HEK293T (cell line): ENCODE measurements at regions not wholly inside any gene's neighbourhood (a gene's known extent, or its start where the extent isn't known, plus 50 kb on each side); places are given as distances from the start of the nearest gene placed in this dataset.
"Not testable (repeated sequence)": the region's sequence is repeated elsewhere in the genome, so short reads cannot be mapped to it uniquely, and the experiment has no call there.

Experiments used
- CTCF ChIA-PET: fragments of 350-600 bp; formaldehyde crosslinking; extraction: SDS; loops from one replicate; lab custom pipeline; 2021; ENCODE audit warnings: antibody characterized with exemption, inconsistent platforms; lab: Yijun Ruan, JAX
- POLR2A ChIA-PET: fragments of 350-600 bp; formaldehyde crosslinking; extraction: SDS; loops from one replicate; lab custom pipeline; 2020; ENCODE audit warnings: antibody characterized with exemption, inconsistent platforms; lab: Yijun Ruan, JAX
- DNase-seq: peaks from one replicate; pipeline ENCODE4 v3.0.0; 2012; ENCODE audit warnings: mixed read lengths; ENCODE audit errors: extremely low spot score
- ARNT ChIP-seq: fragments of 450-650 bp; IDR thresholded peaks from 2 replicates; pipeline ENCODE4 v1.6.1; 2017; ENCODE audit warnings: mild to moderate bottlenecking
- BHLHE40 ChIP-seq: fragments of 450-650 bp; IDR thresholded peaks from 2 replicates; pipeline ENCODE4 v1.6.1; 2016; ENCODE audit warnings: mild to moderate bottlenecking, moderate library complexity, borderline replicate concordance
- CTBP1 ChIP-seq: fragments of 450-650 bp; IDR thresholded peaks from 2 replicates; pipeline ENCODE4 v1.6.1; 2016; ENCODE audit warnings: borderline replicate concordance
- ELF4 ChIP-seq: fragments of 450-650 bp; IDR thresholded peaks from 2 replicates; pipeline ENCODE4 v1.6.1; 2017; ENCODE audit warnings: antibody characterized with exemption
- FOXA1 ChIP-seq: fragments of 450-650 bp; IDR thresholded peaks from 2 replicates; pipeline ENCODE4 v1.6.1; 2016; ENCODE audit warnings: mild to moderate bottlenecking
- FOXK2 ChIP-seq: fragments of 450-650 bp; IDR thresholded peaks from 2 replicates; pipeline ENCODE4 v1.6.1; 2016; ENCODE audit warnings: mild to moderate bottlenecking
- FOXM1 ChIP-seq: fragments of 450-650 bp; IDR thresholded peaks from 2 replicates; pipeline ENCODE4 v1.6.1; 2017; ENCODE audit warnings: mild to moderate bottlenecking, borderline replicate concordance
- HDGF ChIP-seq: fragments of 450-650 bp; IDR thresholded peaks from 2 replicates; pipeline ENCODE4 v1.6.1; 2017; ENCODE audit warnings: antibody characterized with exemption, borderline replicate concordance
- L3MBTL2 ChIP-seq: fragments of 450-650 bp; conservative IDR thresholded peaks from 2 replicates; pipeline ENCODE4 v1.6.1; 2016; ENCODE audit warnings: mild to moderate bottlenecking
- LEF1 ChIP-seq: fragments of 450-650 bp; IDR thresholded peaks from 2 replicates; pipeline ENCODE4 v1.6.1; 2017; ENCODE audit warnings: mild to moderate bottlenecking, borderline replicate concordance
- NFRKB ChIP-seq: fragments of 450-650 bp; IDR thresholded peaks from 2 replicates; pipeline ENCODE4 v1.6.1; 2016; ENCODE audit warnings: mild to moderate bottlenecking, moderate library complexity
- PKNOX1 ChIP-seq: fragments of 450-650 bp; IDR thresholded peaks from 2 replicates; pipeline ENCODE4 v1.6.1; 2016
- SP1 ChIP-seq: fragments of 450-650 bp; IDR thresholded peaks from 2 replicates; pipeline ENCODE4 v1.6.1; 2017
- SUZ12 ChIP-seq: fragments of 450-650 bp; IDR thresholded peaks from 2 replicates; pipeline ENCODE4 v1.6.1; 2016; ENCODE audit warnings: mild to moderate bottlenecking
- TARDBP ChIP-seq: fragments of 450-650 bp; IDR thresholded peaks from 2 replicates; pipeline ENCODE4 v1.6.1; 2016
- ZNF384 ChIP-seq: fragments of 450-650 bp; IDR thresholded peaks from 2 replicates; pipeline ENCODE4 v1.6.1; 2016

DNA sequence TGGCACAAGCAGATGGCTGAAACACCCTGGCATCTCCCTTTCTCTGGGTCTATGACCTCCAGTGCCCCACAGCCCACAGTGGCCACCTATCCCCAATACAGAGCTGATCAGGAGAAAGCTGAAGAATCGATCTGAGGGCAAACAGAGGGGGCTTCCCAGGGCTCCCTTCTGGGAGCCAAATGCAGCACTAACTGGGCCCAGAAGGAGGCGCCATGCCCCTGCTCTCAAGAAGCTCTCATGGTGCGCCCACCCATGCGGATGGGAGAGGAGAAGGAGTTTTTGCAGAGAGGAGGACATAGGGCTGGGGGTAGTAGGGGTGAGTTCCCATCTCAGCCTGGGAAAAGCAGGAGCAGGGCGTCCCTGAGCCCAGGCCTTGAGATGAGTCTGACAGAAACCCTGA lies 787.3 kb upstream of the RAB6C start:
- POLR2A ChIA-PET = no interaction called here
- no peak for DNase-seq
- CTCF ChIA-PET = no interaction called here
- TF ChIP-seq ARNT = no peak
- no peak for TF ChIP-seq L3MBTL2
- TF ChIP-seq SP1 = no peak
- TF ChIP-seq NFRKB = no peak
- no peak for TF ChIP-seq ELF4

DNA sequence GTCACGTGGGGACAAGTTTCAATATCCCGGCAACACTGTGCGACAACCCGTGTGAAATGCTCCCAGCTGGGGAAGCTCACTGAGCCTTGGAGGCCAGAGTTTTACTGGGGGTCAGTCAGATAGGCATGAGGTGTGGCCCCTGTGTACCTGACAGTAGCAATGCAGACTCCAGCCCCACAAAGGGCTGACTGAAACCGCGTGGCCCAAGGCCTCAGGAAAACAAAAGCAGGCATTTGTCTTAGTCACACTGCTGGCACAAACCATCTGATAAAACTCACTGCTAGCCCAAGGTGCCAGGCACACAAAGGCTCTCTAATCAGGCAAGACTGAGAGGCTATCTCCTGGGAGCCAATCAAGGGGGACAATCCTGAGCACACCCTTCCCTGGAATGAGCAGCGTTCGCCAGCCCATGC lies 786.6 kb upstream of the RAB6C start:
- ChIA-PET CTCF (no interaction called here), POLR2A (no interaction called here)
- no peak for DNase-seq
- no peak for TF ChIP-seq BHLHE40
- TF ChIP-seq L3MBTL2 = no peak
- TF ChIP-seq PKNOX1 = no peak
- TF ChIP-seq LEF1 = no peak

- POLR2A ChIA-PET = no interaction called here
- CTCF ChIA-PET = interaction anchor here (0.6 to 1.1 kb wide), 3 partner anchors 30 to 1114 kb away, joined by 3 to 5 read pairs (median 3); no protein-coding TSS in a partner anchor
- TF ChIP-seq ARNT = no peak
- no peak for DNase-seq
Measured at GRCh38 chr2:129193961-129194360, 785.5 kb upstream of the RAB6C start.

- ChIA-PET CTCF (no interaction called here), POLR2A (no interaction called here)
- no peak for TF ChIP-seq BHLHE40
- no peak for TF ChIP-seq ELF4
- no peak for TF ChIP-seq TARDBP
- no peak for TF ChIP-seq LEF1
- no peak for TF ChIP-seq PKNOX1
- TF ChIP-seq FOXA1 = no peak
- no peak for TF ChIP-seq FOXK2
- TF ChIP-seq ARNT = no peak
- TF ChIP-seq FOXM1 = no peak
- no peak for TF ChIP-seq NFRKB
- TF ChIP-seq ZNF384 = no peak
- TF ChIP-seq CTBP1 = no peak
- no peak for TF ChIP-seq L3MBTL2
- TF ChIP-seq SUZ12 = no peak
- no peak for DNase-seq
Measured at GRCh38 chr2:129199501-129199900, 780.0 kb upstream of the RAB6C start.

GRCh38 chr2:129201696-129202095 lies 777.8 kb upstream of the RAB6C start:
- ChIA-PET CTCF (no interaction called here), POLR2A (no interaction called here)
- no peak for TF ChIP-seq HDGF
- no peak for TF ChIP-seq NFRKB
- TF ChIP-seq FOXM1 = no peak
- no peak for TF ChIP-seq FOXK2
- TF ChIP-seq TARDBP = no peak
- TF ChIP-seq ELF4 = no peak
- no peak for TF ChIP-seq BHLHE40
- TF ChIP-seq SUZ12 = no peak
- TF ChIP-seq PKNOX1 = no peak
- TF ChIP-seq SP1 = no peak
- no peak for TF ChIP-seq ZNF384
- TF ChIP-seq FOXA1 = no peak
- no peak for TF ChIP-seq L3MBTL2
- TF ChIP-seq LEF1 = no peak
- TF ChIP-seq CTBP1 = no peak
- TF ChIP-seq ARNT = no peak
- no peak for DNase-seq

- DNase-seq = no peak
- POLR2A ChIA-PET = no interaction called here
- TF ChIP-seq ZNF384 (no peak), SP1 (no peak), TARDBP (no peak), HDGF (no peak), FOXK2 (no peak), NFRKB (no peak), FOXM1 (no peak), LEF1 (no peak), ARNT (no peak), CTBP1 (no peak), SUZ12 (no peak), ELF4 (no peak), FOXA1 (no peak), L3MBTL2 (no peak), PKNOX1 (no peak), BHLHE40 (no peak)
- CTCF ChIA-PET = no interaction called here
Measured at GRCh38 chr2:129203331-129203730, 776.1 kb upstream of the RAB6C start.

GRCh38 chr2:129204581-129204980 lies 774.9 kb upstream of the RAB6C start:
- POLR2A ChIA-PET, CTCF ChIA-PET, DNase-seq: not testable (repeated sequence)
